Thoracic aorta (tissue), 2 donors: ENCODE measurements at regions not wholly inside any gene's neighbourhood (a gene's known extent, or its start where the extent isn't known, plus 50 kb on each side); places are given as distances from the start of the nearest gene placed in this dataset.

ENCODE experiments used
- ATAC-seq: fragments of 150-250 bp; one replicate; pipeline ENCODE4 v1.8.0; 2017; ENCODE audit warnings: low read depth; ENCODE audit not compliant: insufficient number of reproducible peaks, low FRiP score
- DNase-seq: peaks from one replicate; pipeline ENCODE4 v3.0.0-alpha.2; 2020; ENCODE audit warnings: low spot score
- H3K27ac ChIP-seq, 2 donors: fragments of 200-600 bp; sonication (generic); 1 replicate in 1 of 2; 2 replicates in 1 of 2; pipeline ENCODE4 v1.5.1; 2016; ENCODE audit warnings: mild to moderate bottlenecking in 2 of 2, moderate library complexity in 2 of 2
- H3K27me3 ChIP-seq: fragments of 200-600 bp; sonication (generic); replicated peaks from 2 replicates; pipeline ENCODE4 v1.6.0; 2016; ENCODE audit warnings: mild to moderate bottlenecking; ENCODE audit not compliant: insufficient read depth
- H3K36me3 ChIP-seq: fragments of 200-600 bp; sonication (generic); one replicate; pipeline ENCODE4 v1.5.1; 2016
- H3K4me1 ChIP-seq, 2 donors: fragments of 200-600 bp; sonication (generic); 1 replicate in 1 of 2; 2 replicates in 1 of 2; pipeline versions ENCODE4 v1.5.1 to v1.6.0; 2016; ENCODE audit warnings: low read depth in 2 of 2, mild to moderate bottlenecking in 1 of 2; ENCODE audit not compliant: control insufficient read depth in 1 of 2
- H3K4me3 ChIP-seq: fragments of 200-600 bp; sonication (generic); 2 replicates; pipeline ENCODE4 v1.5.1; 2016; ENCODE audit warnings: mild to moderate bottlenecking
- H3K9me3 ChIP-seq: fragments of 200-600 bp; sonication (generic); 2 replicates; pipeline ENCODE4 v1.5.1; 2016
- TF ChIP-seq, protein P1 (sequence below): fragments of 200-600 bp; sonication (generic); IDR thresholded peaks from one replicate; pipeline ENCODE4 v1.5.1; 2019; ENCODE audit warnings: antibody characterized with exemption

- no peak for DNase-seq
- no peaks in the 10 kb centered on the region for H3K36me3 ChIP-seq
- ATAC-seq, result no peak
- H3K27me3 ChIP-seq, result no peaks in the 10 kb centered on the region
- no peak overlapping the region for H3K4me3 ChIP-seq
- no peaks in the 10 kb centered on the region for H3K9me3 ChIP-seq
- H3K27ac ChIP-seq, result no peak overlapping the region
- no peaks in the 10 kb centered on the region for H3K4me1 ChIP-seq
- TF ChIP-seq, protein P1, sequence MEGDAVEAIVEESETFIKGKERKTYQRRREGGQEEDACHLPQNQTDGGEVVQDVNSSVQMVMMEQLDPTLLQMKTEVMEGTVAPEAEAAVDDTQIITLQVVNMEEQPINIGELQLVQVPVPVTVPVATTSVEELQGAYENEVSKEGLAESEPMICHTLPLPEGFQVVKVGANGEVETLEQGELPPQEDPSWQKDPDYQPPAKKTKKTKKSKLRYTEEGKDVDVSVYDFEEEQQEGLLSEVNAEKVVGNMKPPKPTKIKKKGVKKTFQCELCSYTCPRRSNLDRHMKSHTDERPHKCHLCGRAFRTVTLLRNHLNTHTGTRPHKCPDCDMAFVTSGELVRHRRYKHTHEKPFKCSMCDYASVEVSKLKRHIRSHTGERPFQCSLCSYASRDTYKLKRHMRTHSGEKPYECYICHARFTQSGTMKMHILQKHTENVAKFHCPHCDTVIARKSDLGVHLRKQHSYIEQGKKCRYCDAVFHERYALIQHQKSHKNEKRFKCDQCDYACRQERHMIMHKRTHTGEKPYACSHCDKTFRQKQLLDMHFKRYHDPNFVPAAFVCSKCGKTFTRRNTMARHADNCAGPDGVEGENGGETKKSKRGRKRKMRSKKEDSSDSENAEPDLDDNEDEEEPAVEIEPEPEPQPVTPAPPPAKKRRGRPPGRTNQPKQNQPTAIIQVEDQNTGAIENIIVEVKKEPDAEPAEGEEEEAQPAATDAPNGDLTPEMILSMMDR, result no peak
Observed at GRCh38 chr12:67217647-67218046, 51.5 kb upstream of the CAND1 start.
